HG02610 (cell line): ENCODE measurements at regions not wholly inside any gene's neighbourhood (a gene's known extent, or its start where the extent isn't known, plus 50 kb on each side); places are given as distances from the start of the nearest gene placed in this dataset.

Experiments used
- ATAC-seq: cut with Tn5 transposase; IDR thresholded peaks from one replicate; pipeline ENCODE4 v1.9.1; 2021; ENCODE audit warnings: mild to moderate bottlenecking, moderate library complexity; ENCODE audit not compliant: unreplicated experiment

- no peak for ATAC-seq
These were observed 703.8 kb downstream of the CDH8 start for GRCh38 chr16:61332461-61332860.

GRCh38 chr16:61324044-61324443 lies 712.2 kb downstream of the CDH8 start:
- no peak for ATAC-seq

GRCh38 chr16:61323456-61323855 lies 712.8 kb downstream of the CDH8 start:
- no peak for ATAC-seq

GRCh38 chr16:61320791-61321190 lies 715.4 kb downstream of the CDH8 start:
- no peak for ATAC-seq

- no peak for ATAC-seq
These were observed 722.3 kb downstream of the CDH8 start for GRCh38 chr16:61313931-61314330.

GRCh38 chr16:61309386-61309785 lies 726.9 kb downstream of the CDH8 start:
- ATAC-seq: no peak

GRCh38 chr16:61306204-61306603 lies 730.0 kb downstream of the CDH8 start:
- no peak for ATAC-seq

GRCh38 chr16:61296814-61297213 lies 739.4 kb downstream of the CDH8 start:
- ATAC-seq: no peak

GRCh38 chr16:61296305-61296704 lies 739.9 kb downstream of the CDH8 start:
- no peak for ATAC-seq

GRCh38 chr16:61295311-61295710 lies 740.9 kb downstream of the CDH8 start:
- no peak for ATAC-seq

GRCh38 chr16:61289141-61289540 lies 747.1 kb downstream of the CDH8 start:
- no peak for ATAC-seq

- ATAC-seq: no peak
These were observed 758.4 kb downstream of the CDH8 start for GRCh38 chr16:61277849-61278248.

- ATAC-seq: no peak
These were observed 762.0 kb downstream of the CDH8 start for GRCh38 chr16:61274211-61274610.

- no peak for ATAC-seq
These were observed 765.5 kb downstream of the CDH8 start for GRCh38 chr16:61270726-61271125.

GRCh38 chr16:61263400-61263799 lies 772.8 kb downstream of the CDH8 start:
- no peak for ATAC-seq

GRCh38 chr16:61261315-61261714 lies 774.9 kb downstream of the CDH8 start:
- no peak for ATAC-seq

- no peak for ATAC-seq
These were observed 789.6 kb downstream of the CDH8 start for GRCh38 chr16:61246592-61246991.

- ATAC-seq: no peak
These were observed 792.3 kb downstream of the CDH8 start for GRCh38 chr16:61243954-61244353.

- no peak for ATAC-seq
These were observed 798.3 kb downstream of the CDH8 start for GRCh38 chr16:61237884-61238485.

GRCh38 chr16:61233713-61234112 lies 802.5 kb downstream of the CDH8 start:
- no peak for ATAC-seq

GRCh38 chr16:61228371-61228770 lies 807.9 kb downstream of the CDH8 start:
- ATAC-seq: no peak

- no peak for ATAC-seq
These were observed 820.6 kb downstream of the CDH8 start for GRCh38 chr16:61215605-61216004.

GRCh38 chr16:61214780-61215179 lies 821.5 kb downstream of the CDH8 start:
- ATAC-seq: no peak
